ENCODE measurements at regions not wholly inside any gene's neighbourhood (a gene's known extent, or its start where the extent isn't known, plus 50 kb on each side); places are given as distances from the start of the nearest gene placed in this dataset.
"Not testable (repeated sequence)": the region's sequence is repeated elsewhere in the genome, so short reads cannot be mapped to it uniquely, and the experiment has no call there.

DNA sequence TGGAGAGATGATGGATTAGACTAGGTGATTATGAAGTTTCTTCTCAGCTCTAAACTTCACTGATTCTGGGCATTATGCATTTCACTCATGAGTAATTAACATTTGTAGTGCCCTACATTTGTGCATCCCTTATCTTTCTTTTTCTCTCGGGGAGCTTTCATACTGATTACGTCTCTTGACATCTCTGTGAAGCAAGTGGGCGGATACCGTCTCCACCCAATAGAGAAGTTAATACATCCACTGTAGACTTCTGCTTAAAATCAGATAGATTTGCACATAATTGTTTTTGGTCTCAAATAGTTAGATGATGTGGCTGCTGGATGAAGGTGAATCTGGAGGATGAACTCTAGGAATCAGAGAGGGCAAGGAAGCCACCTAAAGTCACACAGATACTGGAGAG is 653.6 kb upstream of the EEF2KMT start:
- Histone ChIP-seq H3K36me3 (ENCODE audit: low read depth) (no peaks in the 10 kb centered on the region), H3K9me3 (ENCODE audit: low read depth) (no peaks in the 10 kb centered on the region), H3F3A (ENCODE audit: insufficient read depth) (no peaks in the 10 kb centered on the region), H3K27ac (no peak overlapping the region), H4K20me1 (ENCODE audit: insufficient read depth) (no peaks in the 10 kb centered on the region), H3K9ac (no peak overlapping the region), H3K4me3 (no peak overlapping the region), H3K4me1 (ENCODE audit: insufficient read depth) (no peaks in the 10 kb centered on the region), H3K4me2 (ENCODE audit: unreplicated experiment) (no peak overlapping the region), H2AFZ (no peak overlapping the region), H3K79me2 (ENCODE audit: insufficient read depth) (no peaks in the 10 kb centered on the region), H3K9me2 (ENCODE audit: insufficient read depth) (no peaks in the 10 kb centered on the region), H3K27me3 (replicated peaks; ENCODE audit: insufficient read depth) (no peaks in the 10 kb centered on the region)
- TF ChIP-seq EZH2 (IDR thresholded peaks at IDR 0.05; ENCODE audit: insufficient read depth, poor library complexity, severe bottlenecking) (no peak), EZH2phosphoT487 (IDR thresholded peaks at IDR 0.05; ENCODE audit: insufficient read depth, low read depth) (no peak)
- in situ Hi-C loops (cut with MboI): no loop called here
- DNase-seq: no peak
- WGBS, 2 experiments (ENCODE audit: low coverage in 1 of 2, low lambda C conversion rate in 2 of 2, missing lambda C conversion rate in 2 of 2): 51 to 52% methylated on average over 4 of the region's 4 CpGs

DNA sequence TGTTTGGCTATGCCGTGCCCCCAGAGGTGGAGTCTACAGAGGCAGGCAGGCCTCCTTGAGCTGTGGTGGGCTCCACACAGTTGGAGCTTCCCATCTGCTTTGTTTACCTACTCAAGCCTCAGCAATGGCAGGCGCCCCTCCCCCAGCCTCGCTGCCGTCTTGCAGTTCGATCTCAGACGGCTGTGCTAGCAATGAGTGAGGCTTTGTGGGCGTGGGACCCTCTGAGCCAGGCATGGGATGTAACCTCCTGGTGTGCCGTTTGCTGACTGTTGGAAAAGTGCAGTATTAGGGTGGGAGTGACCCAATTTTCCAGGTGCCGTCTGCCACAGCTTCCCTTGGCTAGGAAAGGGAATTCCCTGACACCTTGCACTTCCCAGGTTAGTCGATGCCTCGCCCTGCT is 652.8 kb upstream of the EEF2KMT start:
- H3K4me2 ChIP-seq (ENCODE audit: unreplicated experiment); H3K4me3 ChIP-seq; H3K9me2 ChIP-seq (ENCODE audit: insufficient read depth); H3F3A ChIP-seq (ENCODE audit: insufficient read depth); H3K9me3 ChIP-seq (ENCODE audit: low read depth); H3K4me1 ChIP-seq (ENCODE audit: insufficient read depth); H3K27ac ChIP-seq; DNase-seq; in situ Hi-C loops (cut with MboI); H3K9ac ChIP-seq; H2AFZ ChIP-seq; H3K79me2 ChIP-seq (ENCODE audit: insufficient read depth); H3K36me3 ChIP-seq (ENCODE audit: low read depth); H4K20me1 ChIP-seq (ENCODE audit: insufficient read depth); H3K27me3 ChIP-seq (replicated peaks; ENCODE audit: insufficient read depth): not testable (repeated sequence)
- 10 to 14% methylated on average over 11 of the region's 11 CpGs for WGBS, 2 experiments (ENCODE audit: low coverage in 1 of 2, low lambda C conversion rate in 2 of 2, missing lambda C conversion rate in 2 of 2)

DNA sequence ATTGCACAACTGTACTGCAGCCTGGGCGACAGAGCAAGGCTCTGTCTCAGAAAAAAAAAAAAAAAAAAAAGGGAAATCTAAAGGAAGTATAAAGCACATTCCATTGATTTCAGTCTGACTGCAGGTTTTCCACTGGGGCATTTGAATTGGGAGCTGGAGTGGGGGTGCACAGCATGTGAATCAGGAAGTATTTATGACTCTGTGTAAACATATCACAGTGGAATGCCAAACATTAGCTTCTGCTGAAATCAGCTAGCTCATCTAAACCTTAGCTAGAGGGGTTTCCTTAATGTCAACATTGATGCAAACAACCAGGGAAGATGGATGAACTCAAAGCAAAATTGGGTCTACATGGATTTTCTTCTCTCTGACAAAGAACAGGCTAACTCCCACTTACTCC is 641.0 kb upstream of the EEF2KMT start:
- 6 to 11% methylated on average over 1 of the region's 1 CpG for WGBS, 2 experiments (ENCODE audit: low coverage in 1 of 2, low lambda C conversion rate in 2 of 2, missing lambda C conversion rate in 2 of 2)

DNA sequence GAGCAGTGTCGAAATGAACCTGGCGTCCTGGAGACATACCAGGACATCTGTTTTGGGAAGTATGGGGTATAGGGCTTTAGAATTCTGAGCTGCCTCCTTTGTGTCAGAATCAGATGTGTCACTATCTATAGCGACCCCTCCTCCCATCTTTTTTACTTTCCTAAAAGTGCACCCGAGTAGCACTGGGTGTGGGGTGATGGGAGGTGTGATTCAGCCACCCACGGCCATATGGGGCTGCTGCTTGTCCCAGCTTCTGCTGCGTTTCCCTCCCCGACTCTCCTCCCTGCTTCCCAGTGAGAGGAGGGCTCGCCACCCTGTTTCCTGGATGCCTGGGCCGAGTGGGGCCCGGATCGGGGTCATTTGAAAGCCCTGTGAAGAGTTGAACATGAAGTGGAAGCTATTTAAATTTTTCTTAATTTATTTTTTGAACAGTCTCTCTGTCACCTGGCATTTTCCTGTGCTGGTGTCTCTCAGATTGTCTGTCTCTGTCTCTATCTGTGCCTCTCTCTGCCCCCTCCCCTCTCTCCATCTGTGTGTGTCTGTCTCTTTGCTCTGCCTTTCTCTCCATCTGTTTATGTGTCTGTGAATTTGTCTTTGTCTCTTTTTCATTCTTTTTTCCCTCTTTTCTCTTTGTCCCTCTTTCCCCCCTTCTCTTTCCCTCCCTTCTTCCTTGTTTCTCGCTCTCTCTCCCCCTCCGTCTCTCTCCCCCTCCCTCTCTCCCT is 638.8 kb upstream of the EEF2KMT start:
- Histone ChIP-seq H3K4me1 (ENCODE audit: insufficient read depth) (no peaks in the 10 kb centered on the region), H3K4me3 (no peak overlapping the region), H3K79me2 (ENCODE audit: insufficient read depth) (no peaks in the 10 kb centered on the region), H3K9ac (no peak overlapping the region), H3K27me3 (replicated peaks; ENCODE audit: insufficient read depth) (no peaks in the 10 kb centered on the region), H3K9me3 (ENCODE audit: low read depth) (no peaks in the 10 kb centered on the region), H3K27ac (no peak overlapping the region), H4K20me1 (ENCODE audit: insufficient read depth) (no peaks in the 10 kb centered on the region), H2AFZ (no peak overlapping the region), H3F3A (ENCODE audit: insufficient read depth) (no peaks in the 10 kb centered on the region), H3K4me2 (ENCODE audit: unreplicated experiment) (no peak overlapping the region), H3K36me3 (ENCODE audit: low read depth) (no peaks in the 10 kb centered on the region), H3K9me2 (ENCODE audit: insufficient read depth) (no peaks in the 10 kb centered on the region)
- WGBS, 2 experiments (ENCODE audit: low coverage in 1 of 2, low lambda C conversion rate in 2 of 2, missing lambda C conversion rate in 2 of 2): 5 to 9% methylated on average over 11 to 13 of the region's 13 CpGs
- DNase-seq: no peak
- in situ Hi-C loops (cut with MboI): no loop called here
- TF ChIP-seq EZH2 (IDR thresholded peaks at IDR 0.05; ENCODE audit: insufficient read depth, poor library complexity, severe bottlenecking) (no peak), EZH2phosphoT487 (IDR thresholded peaks at IDR 0.05; ENCODE audit: insufficient read depth, low read depth) (no peak)

More for the DNA sequence above, 641.0 kb upstream of the EEF2KMT start:
- H3K36me3 ChIP-seq (ENCODE audit: low read depth): no peaks in the 10 kb centered on the region
- no peaks in the 10 kb centered on the region for H3K27me3 ChIP-seq (replicated peaks; ENCODE audit: insufficient read depth)
- H3K9me2 ChIP-seq (ENCODE audit: insufficient read depth): no peaks in the 10 kb centered on the region
- H3K9ac ChIP-seq: no peak overlapping the region
- no peak overlapping the region for H3K4me2 ChIP-seq (ENCODE audit: unreplicated experiment)
- no peaks in the 10 kb centered on the region for H3K79me2 ChIP-seq (ENCODE audit: insufficient read depth)
- DNase-seq: no peak
- H3K9me3 ChIP-seq (ENCODE audit: low read depth): no peaks in the 10 kb centered on the region
- H3F3A ChIP-seq (ENCODE audit: insufficient read depth): no peaks in the 10 kb centered on the region
- no peaks in the 10 kb centered on the region for H4K20me1 ChIP-seq (ENCODE audit: insufficient read depth)
- TF ChIP-seq EZH2phosphoT487 (IDR thresholded peaks at IDR 0.05; ENCODE audit: insufficient read depth, low read depth) (no peak), EZH2 (IDR thresholded peaks at IDR 0.05; ENCODE audit: insufficient read depth, poor library complexity, severe bottlenecking) (no peak)
- H2AFZ ChIP-seq: no peak overlapping the region
- H3K27ac ChIP-seq: no peak overlapping the region
- H3K4me1 ChIP-seq (ENCODE audit: insufficient read depth): no peaks in the 10 kb centered on the region
- in situ Hi-C loops (cut with MboI): no loop called here
- H3K4me3 ChIP-seq: no peak overlapping the region

DNA sequence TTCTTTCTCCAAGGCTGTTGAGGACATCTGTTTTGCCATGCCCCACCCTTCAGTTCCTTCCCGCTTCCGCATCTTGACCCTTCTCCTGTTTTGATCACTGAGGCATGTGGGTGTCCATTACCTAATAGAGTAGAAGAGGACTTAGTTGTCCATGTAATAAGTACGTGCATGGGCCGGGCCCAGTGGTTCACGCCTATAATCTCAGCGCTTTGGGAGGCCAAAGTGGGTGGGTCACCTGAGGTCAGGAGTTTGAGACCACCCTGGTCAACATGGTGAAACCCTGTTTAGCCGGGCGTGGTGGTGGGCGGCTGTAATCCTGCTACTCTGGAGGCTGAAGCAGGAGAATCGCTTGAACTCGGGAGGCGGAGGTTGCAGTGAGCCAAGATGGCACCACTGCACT is 637.8 kb upstream of the EEF2KMT start:
- H3K27ac ChIP-seq: no peak overlapping the region
- H2AFZ ChIP-seq: no peak overlapping the region
- H3K27me3 ChIP-seq (replicated peaks; ENCODE audit: insufficient read depth): no peaks in the 10 kb centered on the region
- H4K20me1 ChIP-seq (ENCODE audit: insufficient read depth): no peaks in the 10 kb centered on the region
- no peak for DNase-seq
- TF ChIP-seq EZH2 (IDR thresholded peaks at IDR 0.05; ENCODE audit: insufficient read depth, poor library complexity, severe bottlenecking): no peak
- no peak for TF ChIP-seq EZH2phosphoT487 (IDR thresholded peaks at IDR 0.05; ENCODE audit: insufficient read depth, low read depth)
- H3K4me3 ChIP-seq: no peak overlapping the region
- no peaks in the 10 kb centered on the region for H3K9me2 ChIP-seq (ENCODE audit: insufficient read depth)
- H3K36me3 ChIP-seq (ENCODE audit: low read depth): no peaks in the 10 kb centered on the region
- H3K4me2 ChIP-seq (ENCODE audit: unreplicated experiment): no peak overlapping the region
- in situ Hi-C loops (cut with MboI): no loop called here
- H3K79me2 ChIP-seq (ENCODE audit: insufficient read depth): no peaks in the 10 kb centered on the region
- 34 to 46% methylated on average over 10 to 12 of the region's 12 CpGs for WGBS, 2 experiments (ENCODE audit: low coverage in 1 of 2, low lambda C conversion rate in 2 of 2, missing lambda C conversion rate in 2 of 2)
- H3F3A ChIP-seq (ENCODE audit: insufficient read depth): no peaks in the 10 kb centered on the region
- no peak overlapping the region for H3K9ac ChIP-seq
- H3K9me3 ChIP-seq (ENCODE audit: low read depth): no peaks in the 10 kb centered on the region
- no peaks in the 10 kb centered on the region for H3K4me1 ChIP-seq (ENCODE audit: insufficient read depth)

Measured in GM23248 (cell line).